SK-N-SH treated with all-trans-retinoic acid at 6 μM for 48 hours (cell line): ENCODE measurements at regions not wholly inside any gene's neighbourhood (a gene's known extent, or its start where the extent isn't known, plus 50 kb on each side); places are given as distances from the start of the nearest gene placed in this dataset.

Experiments
- ATAC-seq: fragments of 200-7000 bp; cut with Tn5 transposase; 3 replicates; pipeline ENCODE4 v1.9.1; 2020; ENCODE audit warnings: mild to moderate bottlenecking, moderate library complexity
- ARNTL ChIP-seq: fragments of 450-650 bp; formaldehyde crosslinking; IDR thresholded peaks from 2 replicates; pipeline ENCODE4 v1.5.0; 2020; ENCODE audit warnings: low read depth, mild to moderate bottlenecking, moderate library complexity, borderline replicate concordance
- BACH2 ChIP-seq: fragments of 250-450 bp; sonication (Bioruptor Pico); IDR thresholded peaks from 2 replicates; pipeline ENCODE4 v1.9.0; 2021; ENCODE audit warnings: mild to moderate bottlenecking, borderline replicate concordance
- CSDC2 ChIP-seq: fragments of 250-450 bp; sonication (Bioruptor Pico); IDR thresholded peaks from 2 replicates; pipeline ENCODE4 v1.5.0; 2020; ENCODE audit warnings: mild to moderate bottlenecking, moderate library complexity
- CSRNP3 ChIP-seq: fragments of 250-450 bp; sonication (Bioruptor Pico); IDR thresholded peaks from 2 replicates; pipeline ENCODE4 v1.5.1; 2021; ENCODE audit warnings: mild to moderate bottlenecking, moderate library complexity
- ESRRG ChIP-seq: fragments of 250-450 bp; sonication (Bioruptor Pico); IDR thresholded peaks from 2 replicates; pipeline ENCODE4 v1.6.1; 2021; ENCODE audit warnings: mild to moderate bottlenecking
- GLIS3 ChIP-seq: fragments of 250-450 bp; sonication (Bioruptor Pico); IDR thresholded peaks from 2 replicates; pipeline ENCODE4 v1.5.0; 2020; ENCODE audit warnings: mild to moderate bottlenecking, moderate library complexity
- ISL1 ChIP-seq: fragments of 250-450 bp; sonication (Bioruptor Pico); IDR thresholded peaks from 2 replicates; pipeline ENCODE4 v2.1.2; 2022; ENCODE audit warnings: mild to moderate bottlenecking, moderate library complexity
- POU6F1 ChIP-seq: fragments of 250-450 bp; sonication (Bioruptor Pico); IDR thresholded peaks from 2 replicates; pipeline ENCODE4 v1.8.0; 2021; ENCODE audit warnings: low read depth, mild to moderate bottlenecking, moderate library complexity, borderline replicate concordance
- PPARA ChIP-seq: fragments of 250-450 bp; sonication (Bioruptor Pico); IDR thresholded peaks from 2 replicates; pipeline ENCODE4 v1.5.0; 2020; ENCODE audit warnings: mild to moderate bottlenecking, borderline replicate concordance
- RARB ChIP-seq: fragments of 250-450 bp; sonication (Bioruptor Pico); IDR thresholded peaks from 2 replicates; pipeline ENCODE4 v1.8.0; 2021; ENCODE audit warnings: mild to moderate bottlenecking, moderate library complexity
- TCF4 ChIP-seq: fragments of 250-450 bp; sonication (Bioruptor Pico); IDR thresholded peaks from 2 replicates; pipeline ENCODE4 v1.8.0; 2021; ENCODE audit warnings: mild to moderate bottlenecking, moderate library complexity, borderline replicate concordance
- TOX ChIP-seq: fragments of 250-450 bp; sonication (Bioruptor Pico); IDR thresholded peaks from 2 replicates; pipeline ENCODE4 v1.8.0; 2021; ENCODE audit warnings: mild to moderate bottlenecking, moderate library complexity, borderline replicate concordance
- ZC3H10 ChIP-seq: fragments of 250-450 bp; sonication (Bioruptor Pico); IDR thresholded peaks from 2 replicates; pipeline ENCODE4 v1.5.1; 2021; ENCODE audit warnings: mild to moderate bottlenecking, moderate library complexity
- ZFP3 ChIP-seq: fragments of 250-450 bp; sonication (Bioruptor Pico); IDR thresholded peaks from 2 replicates; pipeline ENCODE4 v1.5.0; 2020; ENCODE audit warnings: mild to moderate bottlenecking, moderate library complexity
- ZFP30 ChIP-seq: fragments of 450-650 bp; formaldehyde crosslinking; IDR thresholded peaks from 2 replicates; pipeline ENCODE4 v1.5.0; 2022; ENCODE audit warnings: mild to moderate bottlenecking, moderate library complexity
- ZNF70 ChIP-seq: fragments of 450-650 bp; formaldehyde crosslinking; IDR thresholded peaks from 2 replicates; pipeline ENCODE4 v1.5.0; 2020; ENCODE audit warnings: mild to moderate bottlenecking, moderate library complexity
- TF ChIP-seq, protein P1 (sequence below): fragments of 250-450 bp; sonication (Bioruptor Pico); IDR thresholded peaks from 2 replicates; pipeline ENCODE4 v1.8.0; 2020; ENCODE audit warnings: mild to moderate bottlenecking, moderate library complexity, borderline replicate concordance

GRCh38 chr2:180222644-180223043, 215.5 kb upstream of the CWC22 start (continued):
- TF ChIP-seq CSRNP3 (CRISPR knock-in tag) (no peak), ZNF70 (CRISPR knock-in tag) (no peak), CSDC2 (CRISPR knock-in tag) (no peak)

GRCh38 chr2:180219491-180219890, 212.4 kb upstream of the CWC22 start:
- peak; percentile 34; the same call in 1 of the 2 replicates for TF ChIP-seq ISL1 (CRISPR knock-in tag)
- no peak for TF ChIP-seq TOX (CRISPR knock-in tag)
- ATAC-seq = peak; percentile 63

- peak; percentile 61; the same call in 2 of the 3 replicates for ATAC-seq
- no peak for TF ChIP-seq POU6F1 (CRISPR knock-in tag)
- TF ChIP-seq ZFP30 (CRISPR knock-in tag) = no peak
- no peak for TF ChIP-seq ZFP3
- no peak for TF ChIP-seq CSDC2 (CRISPR knock-in tag)
- TF ChIP-seq, protein P1, sequence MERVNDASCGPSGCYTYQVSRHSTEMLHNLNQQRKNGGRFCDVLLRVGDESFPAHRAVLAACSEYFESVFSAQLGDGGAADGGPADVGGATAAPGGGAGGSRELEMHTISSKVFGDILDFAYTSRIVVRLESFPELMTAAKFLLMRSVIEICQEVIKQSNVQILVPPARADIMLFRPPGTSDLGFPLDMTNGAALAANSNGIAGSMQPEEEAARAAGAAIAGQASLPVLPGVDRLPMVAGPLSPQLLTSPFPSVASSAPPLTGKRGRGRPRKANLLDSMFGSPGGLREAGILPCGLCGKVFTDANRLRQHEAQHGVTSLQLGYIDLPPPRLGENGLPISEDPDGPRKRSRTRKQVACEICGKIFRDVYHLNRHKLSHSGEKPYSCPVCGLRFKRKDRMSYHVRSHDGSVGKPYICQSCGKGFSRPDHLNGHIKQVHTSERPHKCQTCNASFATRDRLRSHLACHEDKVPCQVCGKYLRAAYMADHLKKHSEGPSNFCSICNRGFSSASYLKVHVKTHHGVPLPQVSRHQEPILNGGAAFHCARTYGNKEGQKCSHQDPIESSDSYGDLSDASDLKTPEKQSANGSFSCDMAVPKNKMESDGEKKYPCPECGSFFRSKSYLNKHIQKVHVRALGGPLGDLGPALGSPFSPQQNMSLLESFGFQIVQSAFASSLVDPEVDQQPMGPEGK (CRISPR knock-in tag) = no peak
- no peak for TF ChIP-seq TOX (CRISPR knock-in tag)
- no peak for TF ChIP-seq ISL1 (CRISPR knock-in tag)
- no peak for TF ChIP-seq PPARA (CRISPR knock-in tag)
- no peak for TF ChIP-seq ARNTL
Measured at GRCh38 chr2:180208841-180209240, 201.7 kb upstream of the CWC22 start.

DNA sequence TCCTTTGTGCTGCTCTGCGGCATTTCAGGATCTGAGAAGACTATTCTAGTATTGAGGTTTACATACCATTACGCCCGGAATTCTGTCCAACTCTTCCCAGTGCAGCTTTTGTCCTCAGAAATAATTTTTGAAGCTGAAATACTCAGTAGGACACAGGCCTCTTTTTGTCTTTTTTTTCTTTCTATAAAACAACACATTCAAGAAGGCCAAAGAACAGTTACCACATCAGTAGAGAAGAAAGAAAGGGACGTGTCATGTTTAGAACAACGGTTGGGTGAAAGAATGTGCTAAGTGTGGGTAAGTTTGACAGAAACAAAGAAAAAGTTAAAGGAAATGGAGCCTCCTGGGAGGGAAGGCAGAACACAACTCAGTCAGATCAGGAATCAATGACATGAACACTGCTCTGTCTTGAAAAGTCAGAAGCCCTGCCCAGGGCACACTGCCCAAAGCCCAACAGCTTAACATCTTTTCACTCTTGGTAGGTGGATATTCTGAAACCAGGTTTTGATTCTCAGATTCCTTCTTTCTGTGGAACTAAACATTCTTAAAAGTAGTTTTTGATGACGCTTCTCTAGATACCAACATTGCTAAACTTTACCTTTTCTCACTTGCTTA, 198.6 kb upstream of the CWC22 start:
- no peak for ATAC-seq
- no peak for TF ChIP-seq ZC3H10 (CRISPR knock-in tag)
- no peak for TF ChIP-seq ZFP3
- TF ChIP-seq ESRRG = no peak
- TF ChIP-seq GLIS3 (CRISPR knock-in tag) = no peak
- no peak for TF ChIP-seq POU6F1 (CRISPR knock-in tag)

DNA sequence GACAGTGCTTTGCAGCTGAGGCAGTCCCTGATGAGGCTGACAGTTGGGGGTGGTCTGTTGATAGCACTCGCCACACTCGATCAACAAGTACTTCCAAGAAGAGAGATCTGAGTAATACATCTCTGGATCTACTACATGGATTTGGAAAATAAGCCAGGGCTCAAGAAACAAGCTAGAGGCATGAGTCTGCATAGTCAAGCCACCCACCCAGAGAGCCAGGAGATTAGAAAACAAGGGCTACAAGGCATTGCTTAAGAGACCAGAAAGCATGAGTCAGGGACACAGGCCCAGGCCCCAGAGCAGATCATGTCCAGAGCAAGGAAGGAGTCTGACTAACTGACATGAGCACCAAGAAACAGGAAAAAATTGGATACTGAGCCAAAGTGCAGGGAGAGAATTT, 196.9 kb upstream of the CWC22 start:
- TF ChIP-seq BACH2 (no peak), TOX (CRISPR knock-in tag) (no peak), RARB (no peak), ZFP30 (CRISPR knock-in tag) (no peak), GLIS3 (CRISPR knock-in tag) (no peak), ZFP3 (no peak), CSDC2 (CRISPR knock-in tag) (no peak)
- no peak for ATAC-seq

DNA sequence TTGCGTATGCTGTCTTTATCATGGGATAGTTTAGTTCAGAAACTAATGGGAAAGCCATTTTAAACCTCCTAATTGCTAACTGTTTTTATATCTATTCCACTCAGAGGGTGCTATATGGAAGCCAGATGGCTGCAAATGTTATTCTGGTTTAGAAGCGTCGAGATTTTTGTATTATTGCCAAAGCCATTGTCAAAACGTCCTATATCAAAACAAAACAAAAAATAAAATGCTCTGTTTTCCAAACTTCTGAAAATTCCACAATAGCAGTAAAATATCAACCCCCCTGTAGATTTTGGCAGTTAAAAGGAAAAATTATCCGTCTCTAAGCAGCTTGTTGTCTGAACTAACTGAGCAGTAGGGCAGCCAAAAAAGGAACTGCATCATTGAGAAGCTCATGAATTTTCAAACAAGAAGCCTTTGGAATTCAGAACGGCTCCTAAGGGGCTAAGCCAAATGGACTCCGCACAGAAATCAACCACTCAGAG, 195.4 kb upstream of the CWC22 start:
- no peak for ATAC-seq
- TF ChIP-seq TCF4 (CRISPR knock-in tag) = 0 out of 2 replicates have a peak, but pooled peaks have one; percentile 51
- TF ChIP-seq ZNF70 (CRISPR knock-in tag) = no peak
